Peyer's patch (tissue), 4 donors: ENCODE measurements at regions not wholly inside any gene's neighbourhood (a gene's known extent, or its start where the extent isn't known, plus 50 kb on each side); places are given as distances from the start of the nearest gene placed in this dataset.

Experiments used
- POLR2A ChIP-seq, 2 donors: fragments of 450-650 bp; IDR thresholded peaks; one replicate each; pipeline ENCODE4 v1.5.1; 2017; ENCODE audit warnings: antibody characterized with exemption in 2 of 2, mild to moderate bottlenecking in 2 of 2, moderate library complexity in 2 of 2
- TF ChIP-seq, protein P1 (sequence below), 6 experiments: fragments of 450-650 bp in 4 of 6; fragments of 200-600 bp in 2 of 6; sonication (generic) in 1 of 6; IDR thresholded peaks; one replicate each; pipeline ENCODE4 v1.5.1; 2017 to 2019; ENCODE audit warnings: antibody characterized with exemption in 6 of 6, mild to moderate bottlenecking in 3 of 6, moderate library complexity in 1 of 6

DNA sequence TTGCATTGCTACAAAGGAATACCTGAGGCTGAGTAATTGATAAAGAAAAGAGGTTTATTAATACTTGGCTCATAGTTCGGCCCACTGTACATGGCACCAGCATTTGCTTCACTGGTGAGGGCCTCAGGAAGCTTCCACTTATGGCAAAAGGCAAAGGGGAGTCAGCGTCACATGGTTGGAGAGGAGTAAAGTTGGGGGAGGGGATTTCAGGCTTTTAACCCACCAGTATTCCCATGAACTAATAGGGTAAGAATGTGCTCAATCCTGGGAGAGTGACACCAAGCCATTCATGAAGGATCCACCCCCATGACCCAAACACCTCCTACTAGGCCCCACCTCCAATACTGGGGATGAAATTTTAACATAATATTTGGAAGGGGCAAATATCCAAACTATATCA, 82.5 kb upstream of the MYCBP2 start:
- TF ChIP-seq, protein P1, sequence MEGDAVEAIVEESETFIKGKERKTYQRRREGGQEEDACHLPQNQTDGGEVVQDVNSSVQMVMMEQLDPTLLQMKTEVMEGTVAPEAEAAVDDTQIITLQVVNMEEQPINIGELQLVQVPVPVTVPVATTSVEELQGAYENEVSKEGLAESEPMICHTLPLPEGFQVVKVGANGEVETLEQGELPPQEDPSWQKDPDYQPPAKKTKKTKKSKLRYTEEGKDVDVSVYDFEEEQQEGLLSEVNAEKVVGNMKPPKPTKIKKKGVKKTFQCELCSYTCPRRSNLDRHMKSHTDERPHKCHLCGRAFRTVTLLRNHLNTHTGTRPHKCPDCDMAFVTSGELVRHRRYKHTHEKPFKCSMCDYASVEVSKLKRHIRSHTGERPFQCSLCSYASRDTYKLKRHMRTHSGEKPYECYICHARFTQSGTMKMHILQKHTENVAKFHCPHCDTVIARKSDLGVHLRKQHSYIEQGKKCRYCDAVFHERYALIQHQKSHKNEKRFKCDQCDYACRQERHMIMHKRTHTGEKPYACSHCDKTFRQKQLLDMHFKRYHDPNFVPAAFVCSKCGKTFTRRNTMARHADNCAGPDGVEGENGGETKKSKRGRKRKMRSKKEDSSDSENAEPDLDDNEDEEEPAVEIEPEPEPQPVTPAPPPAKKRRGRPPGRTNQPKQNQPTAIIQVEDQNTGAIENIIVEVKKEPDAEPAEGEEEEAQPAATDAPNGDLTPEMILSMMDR (IDR thresholded peaks at IDR 0.05): no peak
- TF ChIP-seq POLR2A (IDR thresholded peaks at IDR 0.05): no peak
